GM12878 (cell line): ENCODE measurements at regions not wholly inside any gene's neighbourhood (a gene's known extent, or its start where the extent isn't known, plus 50 kb on each side); places are given as distances from the start of the nearest gene placed in this dataset.

Source experiments
- ATAC-seq: fragments of 200-7000 bp; cut with Tn5 transposase; 3 replicates; pipeline ENCODE4 v1.9.1; 2020; ENCODE audit warnings: mild to moderate bottlenecking, moderate library complexity
- BruUV-seq: library from RNA; stranded (reverse); fragments of 400-500 nt; replicated peaks from 2 replicates; lab custom pipeline; 2021; lab: Mats Ljungman, UMichigan
- CTCF ChIA-PET: fragments of 300-600 bp; sonication (Branson Sonifier 250); formaldehyde crosslinking; extraction: SDS; loops from one replicate; lab custom pipeline; 2021; ENCODE audit warnings: inconsistent platforms; lab: Yijun Ruan, JAX
- POLR2A ChIA-PET: fragments of 350-600 bp; formaldehyde crosslinking; extraction: SDS; loops from one replicate; lab custom pipeline; 2021; ENCODE audit warnings: inconsistent platforms; lab: Charles Lee
- RAD21 ChIA-PET: fragments of 300-600 bp; sonication (Branson Sonifier 250); formaldehyde crosslinking; loops from one replicate; lab custom pipeline; 2023; ENCODE audit warnings: antibody characterized with exemption; ENCODE audit not compliant: unreplicated experiment; lab: Charles Lee
- SMC1A ChIA-PET: fragments of 300-600 bp; sonication (Branson Sonifier 250); formaldehyde crosslinking; loops from one replicate; lab custom pipeline; 2023; ENCODE audit not compliant: unreplicated experiment, uncharacterized antibody; lab: Charles Lee
- DNase-seq: peaks from one replicate; pipeline ENCODE4 v3.0.0-alpha.2; 2011; ENCODE audit warnings: low read depth, low spot score
- FAIRE-seq: peaks from 3 replicates; lab custom pipeline; 2011; peaks lifted over from hg19 to GRCh38; lab: Jason Lieb, UNC
- H2AFZ ChIP-seq: 2 replicates; pipeline ENCODE4 v1.6.0; 2011; ENCODE audit warnings: low read depth, low read length, control low read depth; ENCODE audit not compliant: control insufficient read depth
- H3K27ac ChIP-seq: 2 replicates; pipeline ENCODE4 v1.5.1; 2011; ENCODE audit warnings: control low read depth; ENCODE audit not compliant: control insufficient read depth, insufficient read depth
- H3K27me3 ChIP-seq, 2 experiments: replicated peaks in 1 of 2; 2 replicates each; pipeline versions ENCODE4 v1.6.0 to v1.6.1; 2011; ENCODE audit warnings: low read length in 1 of 2; ENCODE audit not compliant: control insufficient read depth in 2 of 2, insufficient read depth in 2 of 2
- H3K36me3 ChIP-seq, 2 experiments: 2 replicates each; pipeline ENCODE4 v1.5.1; 2011; ENCODE audit warnings: low read length in 1 of 2; ENCODE audit not compliant: control insufficient read depth in 2 of 2, insufficient read depth in 2 of 2
- H3K4me1 ChIP-seq: 2 replicates; pipeline ENCODE4 v1.6.1; 2011; ENCODE audit warnings: mild to moderate bottlenecking, low read length, moderate library complexity, mixed read lengths; ENCODE audit not compliant: control insufficient read depth, insufficient read depth
- H3K4me2 ChIP-seq: 2 replicates; pipeline ENCODE4 v1.6.0; 2011; ENCODE audit warnings: control low read depth; ENCODE audit not compliant: control insufficient read depth, insufficient read depth
- H3K4me3 ChIP-seq: fragments of 200-600 bp; sonication (generic); 2 replicates; pipeline ENCODE4 v1.5.1; 2016
- H3K79me2 ChIP-seq: 2 replicates; pipeline ENCODE4 v1.6.0; 2011; ENCODE audit warnings: low read length; ENCODE audit not compliant: control insufficient read depth, insufficient read depth
- H3K9ac ChIP-seq: 2 replicates; pipeline ENCODE4 v1.8.0; 2011; ENCODE audit warnings: low read length, control low read depth, mixed read lengths; ENCODE audit not compliant: control insufficient read depth, insufficient read depth
- H3K9me3 ChIP-seq: replicated peaks from 3 replicates; pipeline ENCODE4 v1.5.1; 2011; ENCODE audit warnings: mild to moderate bottlenecking, low read length; ENCODE audit not compliant: control insufficient read depth, insufficient read depth
- H4K20me1 ChIP-seq: 2 replicates; pipeline ENCODE4 v1.6.0; 2011; ENCODE audit not compliant: control insufficient read depth, insufficient read depth
- MEF2B ChIP-seq: fragments of 450-650 bp; IDR thresholded peaks from 2 replicates; pipeline ENCODE4 v1.6.1; 2018; ENCODE audit warnings: mild to moderate bottlenecking, moderate library complexity; ENCODE audit not compliant: partially characterized antibody, poor library complexity, severe bottlenecking
- MTA2 ChIP-seq: fragments of 450-650 bp; IDR thresholded peaks from 2 replicates; pipeline ENCODE4 v1.6.1; 2016; ENCODE audit warnings: low read depth, mild to moderate bottlenecking, moderate library complexity
- NBN ChIP-seq: fragments of 450-650 bp; IDR thresholded peaks from 2 replicates; pipeline ENCODE4 v1.6.1; 2016
- WGBS: methylation state at CpG from one replicate; pipeline ENCODE4 v1.1.6; 2016; ENCODE audit warnings: low lambda C conversion rate; ENCODE audit not compliant: insufficient replicate concordance, insufficient coverage; ENCODE audit errors: missing lambda C conversion rate; 5-methylcytosine and 5-hydroxymethylcytosine counted together
- in situ Hi-C: fragments of 300-500 bp; cut with MboI; formaldehyde crosslinking; loops from 9 replicates; pipeline ENCODE4 v1.14.3; 2018; ENCODE audit warnings: mixed read lengths
- intact Hi-C: fragments of 100-400 bp; cut with micrococcal nuclease; formaldehyde crosslinking; loops from one replicate; pipeline ENCODE4 v1.14.2; 2022; ENCODE audit not compliant: unreplicated experiment

GRCh38 chr2:66192888-66193287, 242.0 kb upstream of the MEIS1 start:
- H3K4me3 ChIP-seq = no peak overlapping the region
- H2AFZ ChIP-seq = no peak overlapping the region
- H3K79me2 ChIP-seq = no peaks in the 10 kb centered on the region
- TF ChIP-seq MTA2 (no peak), NBN (no peak)
- ATAC-seq (no peak), FAIRE-seq (no peak), DNase-seq (no peak)
- no peaks in the 10 kb centered on the region for H3K4me1 ChIP-seq
- H3K9ac ChIP-seq = no peak overlapping the region
- H4K20me1 ChIP-seq = no peaks in the 10 kb centered on the region
- H3K27me3 ChIP-seq = no peaks in the 10 kb centered on the region
- ChIA-PET SMC1A (no interaction called here), RAD21 (no interaction called here), CTCF (no interaction called here), POLR2A (no interaction called here)
- WGBS = 21% methylated on average over 2 of the region's 2 CpGs
- in situ Hi-C loops = no loop called here
- no peaks in the 10 kb centered on the region for H3K36me3 ChIP-seq
- no peak overlapping the region for H3K27ac ChIP-seq
- H3K4me2 ChIP-seq = no peak overlapping the region
- intact Hi-C loops = no loop called here
- BruUV-seq = no TSS peak
- H3K9me3 ChIP-seq = no peaks in the 10 kb centered on the region

GRCh38 chr2:66191311-66191710, 243.6 kb upstream of the MEIS1 start:
- H3K9ac ChIP-seq = no peak overlapping the region
- H3K4me3 ChIP-seq = no peak overlapping the region
- RAD21 ChIA-PET = no interaction called here
- no peak overlapping the region for H2AFZ ChIP-seq
- no peak overlapping the region for H3K27ac ChIP-seq
- TF ChIP-seq MEF2B = no peak
- TF ChIP-seq, all 136 proteins: peak for 0
- ChIA-PET CTCF (no interaction called here), POLR2A (no interaction called here), SMC1A (no interaction called here)
- intact Hi-C loops (no loop called here), in situ Hi-C loops (no loop called here)
- FAIRE-seq = no peak
- DNase-seq = no peak
- Histone ChIP-seq H3K36me3 (no peaks in the 10 kb centered on the region), H3K79me2 (no peaks in the 10 kb centered on the region), H3K4me1 (no peaks in the 10 kb centered on the region), H3K4me2 (no peak overlapping the region), H3K27me3 (no peaks in the 10 kb centered on the region), H4K20me1 (no peaks in the 10 kb centered on the region), H3K9me3 (no peaks in the 10 kb centered on the region)
- 42% methylated on average over 1 of the region's 1 CpG for WGBS
- ATAC-seq = no peak
- no TSS peak for BruUV-seq
